ENCODE measurements at regions not wholly inside any gene's neighbourhood (a gene's known extent, or its start where the extent isn't known, plus 50 kb on each side); places are given as distances from the start of the nearest gene placed in this dataset.
A peak's percentile ranks its signal among the peaks of the same experiment; 100 is the strongest.

DNA sequence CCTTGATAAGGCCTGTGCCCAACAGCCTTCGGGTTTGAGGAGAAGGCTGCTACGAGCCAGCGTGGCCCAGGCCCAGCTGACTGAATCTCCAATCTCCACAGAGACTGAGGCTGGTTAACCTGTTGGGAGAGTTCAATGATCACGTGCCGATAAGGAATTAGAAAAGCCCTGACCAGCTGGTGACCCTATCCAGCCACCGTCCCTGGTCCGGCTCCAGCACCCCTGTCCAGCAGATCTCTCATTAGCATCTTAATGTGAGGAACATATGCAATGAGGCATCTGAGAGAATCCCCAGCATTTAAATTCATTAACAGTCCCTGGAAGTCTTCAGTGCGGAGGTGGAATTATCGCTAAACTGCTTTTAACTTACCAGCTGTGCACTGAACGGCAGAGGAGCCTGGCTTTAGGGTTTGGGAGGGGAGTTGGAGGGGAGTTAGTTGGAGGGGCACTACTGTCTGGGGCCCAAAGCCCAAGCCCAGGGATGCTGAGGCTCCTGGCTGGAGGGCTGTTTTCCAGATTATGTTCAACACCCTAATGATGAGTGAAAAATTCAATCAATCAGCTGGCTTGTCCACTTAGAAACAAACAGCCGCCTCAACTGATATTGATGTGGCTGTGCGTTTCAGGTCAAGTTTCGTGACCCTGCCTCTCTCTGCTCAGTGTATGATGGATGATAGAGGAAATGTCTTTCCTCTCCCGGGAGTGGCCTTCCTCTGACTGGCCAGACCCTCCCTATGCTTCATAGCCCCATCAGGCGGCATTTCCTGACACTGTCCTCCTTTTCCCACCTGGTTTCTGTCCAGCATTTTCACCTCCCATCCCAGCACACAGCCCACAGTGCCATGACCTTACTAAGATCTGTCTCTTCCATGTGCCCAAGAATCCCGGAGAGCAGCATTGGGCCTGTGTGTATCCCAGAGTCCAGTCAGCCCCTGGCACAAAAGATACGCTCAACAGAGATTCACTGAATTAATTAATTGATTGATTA is 184.5 kb downstream of the CCT6B start:
- no peak for DNase-seq (ENCODE audit: low spot score)

DNA sequence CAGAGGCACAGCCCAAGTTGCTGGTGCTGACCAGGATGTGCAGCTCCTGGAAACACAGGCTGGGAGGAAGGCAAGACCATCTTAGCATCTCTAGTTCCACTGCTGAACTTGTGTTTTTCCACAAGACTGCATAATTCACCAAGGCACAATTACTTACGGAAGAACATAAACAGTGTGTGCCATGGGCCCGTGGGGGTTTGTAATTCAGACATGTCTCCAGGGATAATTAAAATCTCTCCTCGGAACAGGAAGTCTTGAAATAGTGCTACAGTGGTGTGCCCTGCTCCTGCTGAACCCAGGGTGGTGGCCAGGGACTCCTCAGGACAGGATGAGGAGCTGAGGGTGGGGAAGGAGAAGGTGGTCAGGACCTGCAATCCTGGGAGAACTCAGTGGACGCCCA is 188.2 kb downstream of the CCT6B start:
- no peak for DNase-seq (ENCODE audit: low spot score)

DNA sequence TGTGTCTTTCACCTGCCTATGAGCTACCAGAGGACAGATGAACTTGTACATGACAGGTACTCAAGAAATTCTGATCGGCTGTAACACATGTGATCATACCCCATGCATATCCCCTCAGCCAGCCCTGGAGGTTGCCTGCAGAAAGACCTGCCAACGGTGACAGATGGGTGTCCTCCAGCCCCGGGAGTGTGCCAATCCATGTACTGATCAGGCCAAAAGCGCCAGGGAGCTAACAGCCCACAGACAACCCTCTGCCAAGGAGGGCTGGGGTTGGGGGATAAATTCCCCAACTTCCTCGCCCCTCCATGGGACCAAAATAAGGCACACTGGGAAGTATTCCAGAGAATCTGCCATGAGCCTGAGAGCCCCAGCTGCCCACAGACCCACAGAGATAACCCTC is 189.4 kb downstream of the CCT6B start:
- no peak for DNase-seq (ENCODE audit: low spot score)

DNA sequence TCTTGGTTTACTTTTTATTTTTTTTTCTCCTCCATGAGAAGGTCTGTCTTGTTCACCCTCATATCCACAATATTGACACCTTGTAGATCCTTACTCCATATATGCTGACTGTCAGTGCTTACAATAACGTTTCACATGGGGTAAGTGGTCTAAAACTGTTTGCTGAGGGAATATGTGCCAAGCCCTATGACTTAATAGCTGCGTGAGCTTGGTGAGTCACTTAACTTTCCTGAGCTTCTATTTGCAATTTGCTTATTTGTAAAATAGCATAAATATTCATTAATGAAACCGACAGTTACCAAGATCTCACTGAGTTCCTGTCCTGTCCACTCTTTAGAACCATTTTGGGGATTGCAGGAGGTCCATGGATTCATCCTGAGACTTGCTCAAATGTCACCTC is 190.7 kb downstream of the CCT6B start:
- DNase-seq (ENCODE audit: low spot score), result no peak

DNA sequence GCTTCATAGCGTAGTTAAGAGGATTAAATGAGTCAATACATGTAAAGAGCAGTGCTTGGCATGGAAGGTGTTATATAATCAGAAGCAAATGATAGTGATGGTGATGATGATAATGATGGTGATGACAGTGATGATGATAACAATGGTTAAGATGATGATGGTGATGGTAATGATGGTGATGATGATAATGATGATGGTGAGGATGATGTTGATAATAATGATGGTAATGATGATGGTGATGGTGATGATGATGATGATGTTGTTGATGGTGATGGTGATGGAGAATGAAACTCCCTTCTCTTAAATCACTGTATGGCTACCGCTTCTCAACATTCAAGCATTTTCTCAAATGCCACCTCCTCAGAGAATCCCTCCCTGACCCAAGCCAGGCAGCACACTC is 190.5 kb downstream of the TMEM132E start:
- DNase-seq (ENCODE audit: low spot score), result no peak

DNA sequence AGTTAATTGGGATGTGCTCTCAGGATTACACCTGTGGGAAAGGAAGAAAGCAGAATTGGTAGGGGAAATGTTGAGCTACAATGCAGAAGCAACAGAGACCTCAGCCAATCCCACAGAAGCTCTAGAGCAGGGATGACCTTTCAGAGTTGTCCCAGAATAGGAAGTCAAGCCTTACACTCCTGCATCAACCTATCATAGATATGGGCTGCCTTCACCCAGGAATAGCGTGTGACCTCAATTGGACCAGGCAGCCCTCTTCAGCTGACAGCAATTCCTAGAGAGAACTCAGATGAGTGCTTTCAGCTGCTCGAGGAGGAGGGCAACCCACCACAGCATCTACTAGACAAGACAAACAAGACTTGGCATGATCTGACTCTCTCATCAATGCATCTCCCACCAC is 189.7 kb downstream of the TMEM132E start:
- no peak for DNase-seq (ENCODE audit: low spot score)

DNA sequence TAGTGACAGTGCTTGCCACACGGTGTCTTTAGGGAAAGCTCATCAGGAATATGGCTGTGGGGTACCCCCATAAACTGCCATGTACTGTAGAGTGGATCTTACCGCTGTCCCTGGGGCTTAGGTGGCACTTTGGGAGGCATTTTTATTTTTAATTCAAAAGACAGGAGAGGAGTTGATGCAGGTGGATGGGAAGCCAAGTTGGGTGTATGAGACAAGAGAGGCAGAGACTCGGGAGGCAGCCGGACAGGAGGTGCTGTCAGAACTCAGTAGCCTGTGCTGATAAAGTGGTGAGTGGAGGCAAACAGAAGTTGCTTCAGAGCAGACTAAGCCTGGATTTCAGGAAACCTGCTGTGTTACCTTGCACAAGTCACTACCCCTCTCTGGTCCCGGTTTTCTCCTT is 185.9 kb downstream of the TMEM132E start:
- no peak for DNase-seq (ENCODE audit: low spot score)

DNA sequence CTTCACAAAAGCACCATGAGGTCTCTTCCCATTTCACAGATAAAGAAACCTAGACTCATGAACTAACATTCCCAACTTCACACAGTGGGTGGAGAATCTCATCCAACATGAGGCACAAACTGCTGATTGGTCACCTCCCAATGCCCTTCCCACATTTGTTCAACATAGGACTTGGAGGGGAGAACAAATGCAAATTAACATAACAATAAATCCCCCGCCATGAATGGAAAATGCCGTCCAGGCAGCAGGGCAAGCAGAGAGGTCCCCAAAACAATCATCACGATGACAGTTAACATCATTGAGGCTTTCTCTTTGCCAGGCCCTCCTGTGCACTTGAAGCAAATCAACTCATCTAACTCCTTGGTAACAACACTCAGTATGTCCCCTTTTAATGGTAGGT is 185.3 kb downstream of the TMEM132E start:
- no peak for DNase-seq (ENCODE audit: low spot score)

DNA sequence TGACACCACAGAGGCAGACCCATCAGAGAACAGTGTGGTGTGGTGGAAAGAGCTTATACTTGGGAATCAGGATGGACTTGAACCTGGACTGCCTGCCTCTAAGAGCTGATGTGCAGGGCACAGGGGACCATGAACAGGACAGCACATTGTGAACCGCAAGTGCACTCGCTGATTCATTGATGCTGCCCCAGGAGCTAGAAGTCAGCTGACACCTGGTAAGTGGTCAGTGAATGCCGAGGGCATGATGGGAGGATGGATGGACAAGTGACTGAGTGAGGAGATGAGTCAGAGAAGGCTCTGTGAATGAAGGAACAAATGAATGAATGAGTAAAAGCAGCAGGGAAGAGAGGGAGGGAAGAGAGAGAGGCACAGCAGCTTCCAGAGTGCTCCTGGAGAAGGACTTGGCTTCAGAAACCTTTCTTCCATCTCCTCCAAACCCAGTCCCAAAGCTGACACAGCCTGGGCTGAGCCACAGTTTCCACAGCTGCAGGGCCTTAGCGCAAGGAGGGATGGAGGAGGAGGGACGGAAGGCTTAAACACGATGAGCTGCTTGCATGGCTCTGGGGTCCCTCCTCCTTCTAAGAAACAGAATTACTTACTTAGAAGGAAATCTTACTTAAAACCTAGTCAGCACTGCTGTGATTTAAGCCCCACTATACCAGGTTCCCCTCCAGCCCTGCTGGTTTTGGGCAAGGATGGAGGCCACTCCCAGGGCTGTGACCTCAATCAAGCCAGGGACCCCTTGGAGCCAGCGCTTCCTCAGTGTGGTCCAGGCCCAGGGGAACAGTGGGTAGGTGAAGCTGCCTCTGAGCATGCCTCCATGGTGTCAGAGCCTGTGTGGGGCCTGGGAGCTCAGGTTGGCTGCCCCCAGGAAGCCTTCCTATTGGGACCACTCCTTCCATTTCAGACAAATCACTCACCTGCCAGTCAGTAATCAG is 184.6 kb downstream of the TMEM132E start:
- DNase-seq (ENCODE audit: low spot score), result peak; percentile 39

DNA sequence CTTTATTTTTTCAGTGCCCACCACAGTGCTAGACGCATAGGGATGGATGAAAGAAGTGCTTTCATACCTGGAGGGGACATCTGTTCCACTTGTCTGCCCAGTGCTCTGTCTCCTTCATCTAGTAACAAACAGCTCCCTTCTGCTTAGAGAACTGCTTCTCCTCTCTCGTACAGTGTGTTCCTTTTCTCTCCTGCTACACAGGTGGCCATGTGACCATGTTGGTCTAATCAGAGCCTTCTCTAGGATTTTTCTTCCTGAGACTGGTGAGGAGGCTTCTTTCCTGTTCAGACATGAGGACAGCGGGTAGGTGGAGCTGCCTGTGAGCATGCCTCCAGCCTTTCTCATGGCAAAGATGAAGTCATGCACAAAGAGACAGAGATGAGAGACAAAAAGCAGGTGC is 182.7 kb downstream of the TMEM132E start:
- no peak for DNase-seq (ENCODE audit: low spot score)

DNA sequence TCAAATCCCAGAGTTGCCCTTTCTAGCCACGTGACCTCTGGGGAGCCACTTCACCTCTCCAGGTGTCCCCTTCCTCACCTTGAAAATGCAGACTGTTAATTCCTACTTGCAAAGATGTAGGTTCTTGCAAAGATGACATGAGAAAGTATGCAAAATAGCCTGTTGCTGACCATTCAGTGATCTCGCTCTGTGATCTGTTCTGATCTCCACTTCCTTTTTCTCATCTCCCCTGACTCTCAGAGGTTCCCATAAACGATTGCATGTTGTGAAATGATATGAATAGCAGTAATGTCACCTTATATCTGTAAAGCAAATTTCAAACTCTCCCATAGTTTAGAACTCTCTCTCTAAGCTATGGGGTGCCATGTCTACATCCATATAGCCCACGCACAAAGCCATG is 182.3 kb downstream of the TMEM132E start:
- no peak for DNase-seq (ENCODE audit: low spot score)

DNA sequence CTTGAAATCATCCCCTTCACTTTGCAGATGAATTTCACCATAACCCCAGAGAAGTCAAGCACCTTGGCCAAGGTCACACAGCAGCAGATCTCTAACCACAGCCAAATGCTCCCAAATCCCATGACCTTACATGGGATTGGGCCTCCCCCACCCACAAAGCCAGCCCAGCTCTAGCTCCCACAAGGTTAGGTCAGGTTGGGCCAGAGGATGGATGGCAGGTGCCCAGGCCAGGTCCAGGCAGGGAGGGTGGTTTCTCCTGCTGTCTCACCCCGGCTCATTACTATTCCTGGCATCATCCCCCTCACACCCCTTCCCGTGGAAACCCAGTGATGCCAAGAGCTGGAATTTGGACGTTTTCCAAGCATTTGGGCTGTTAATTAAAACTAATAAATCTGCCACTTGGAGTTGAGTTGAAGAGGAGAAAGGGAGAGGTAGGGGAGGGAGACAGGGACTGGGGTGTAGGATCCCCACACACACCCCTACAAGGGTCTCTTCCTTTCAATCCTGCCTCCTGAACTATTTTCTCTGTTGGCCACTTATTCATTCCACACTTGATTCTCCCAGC is 181.6 kb downstream of the TMEM132E start:
- no peak for DNase-seq (ENCODE audit: low spot score)

DNA sequence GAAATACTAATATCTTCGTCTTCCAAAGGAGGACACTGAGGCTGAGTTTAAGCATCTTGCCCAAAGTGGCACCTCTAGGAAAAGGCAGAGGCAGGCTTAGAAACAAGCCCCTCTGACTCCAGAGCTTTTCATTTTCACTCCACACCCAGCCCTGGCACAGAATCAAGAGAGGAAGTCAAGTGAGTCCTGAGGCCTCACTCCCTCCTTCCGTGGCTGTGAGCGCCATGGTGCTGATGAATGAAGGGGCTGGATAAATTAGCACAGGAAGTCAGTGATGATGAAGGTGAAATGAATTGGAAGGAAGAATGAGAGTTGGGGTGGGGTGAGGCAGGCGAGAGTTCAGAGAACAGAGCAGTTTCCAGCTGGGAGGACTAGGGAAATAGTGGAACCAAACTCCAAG is 179.3 kb downstream of the TMEM132E start:
- no peak for DNase-seq (ENCODE audit: low spot score)

DNA sequence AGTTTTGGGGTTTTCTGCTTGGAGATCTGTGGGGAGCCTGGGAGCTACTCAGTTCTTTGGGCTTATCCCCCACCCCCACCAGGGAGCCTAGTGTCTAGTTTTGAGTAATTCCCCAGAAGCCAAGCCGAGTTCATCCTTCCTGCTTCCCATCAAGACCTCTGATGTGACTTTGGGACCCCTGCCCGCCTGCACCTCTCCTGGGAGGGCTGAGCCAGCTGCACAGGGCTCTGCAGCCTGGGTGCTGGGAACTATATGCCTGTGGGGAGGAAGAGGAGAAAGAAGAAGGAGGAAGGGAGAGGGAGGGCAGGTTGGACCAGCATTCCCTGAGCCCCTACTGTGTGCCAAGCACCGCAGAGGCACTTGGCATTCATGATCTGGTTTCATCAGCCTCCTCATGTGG is 178.9 kb downstream of the TMEM132E start:
- no peak for DNase-seq (ENCODE audit: low spot score)

DNA sequence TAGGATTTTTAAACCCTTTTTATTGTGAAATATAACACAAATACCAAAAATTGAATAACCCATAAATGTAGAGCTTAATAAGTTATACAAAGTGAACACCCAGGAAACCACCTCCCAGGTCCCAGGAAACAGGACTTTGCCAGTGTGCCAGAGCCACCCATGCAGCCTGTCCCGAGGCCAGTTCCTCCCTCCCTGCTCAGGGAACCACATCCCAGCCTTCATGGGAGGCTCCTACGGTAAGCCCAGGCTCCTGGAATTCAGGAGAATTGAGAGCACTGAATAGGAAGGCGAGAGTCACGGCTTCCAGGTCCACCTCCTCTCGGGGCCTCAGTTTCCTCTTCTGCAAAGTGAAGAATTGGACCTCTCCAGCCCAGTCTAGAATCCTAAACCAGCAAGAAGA is 178.2 kb downstream of the TMEM132E start:
- no peak for DNase-seq (ENCODE audit: low spot score)

DNA sequence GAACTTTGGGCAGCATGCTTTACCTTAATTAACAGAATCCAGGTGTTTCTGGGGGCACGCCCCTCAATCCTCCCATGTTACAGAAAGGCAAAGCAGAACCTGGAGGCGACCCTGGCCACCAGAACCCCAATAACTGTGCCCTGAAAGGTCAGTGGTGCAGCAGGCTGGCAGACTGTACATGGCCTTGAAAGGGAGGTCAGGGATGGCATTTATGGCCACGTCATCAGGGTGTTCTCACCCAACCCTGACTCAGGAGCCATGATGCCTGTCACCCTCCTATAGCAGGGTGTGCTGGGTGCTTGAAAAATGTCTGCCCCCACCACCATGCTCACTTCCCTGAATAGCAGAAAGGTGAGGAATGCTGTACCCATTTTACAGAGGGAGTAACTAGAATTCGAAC is 177.7 kb downstream of the TMEM132E start:
- peak; percentile 11 for DNase-seq (ENCODE audit: low spot score)

DNA sequence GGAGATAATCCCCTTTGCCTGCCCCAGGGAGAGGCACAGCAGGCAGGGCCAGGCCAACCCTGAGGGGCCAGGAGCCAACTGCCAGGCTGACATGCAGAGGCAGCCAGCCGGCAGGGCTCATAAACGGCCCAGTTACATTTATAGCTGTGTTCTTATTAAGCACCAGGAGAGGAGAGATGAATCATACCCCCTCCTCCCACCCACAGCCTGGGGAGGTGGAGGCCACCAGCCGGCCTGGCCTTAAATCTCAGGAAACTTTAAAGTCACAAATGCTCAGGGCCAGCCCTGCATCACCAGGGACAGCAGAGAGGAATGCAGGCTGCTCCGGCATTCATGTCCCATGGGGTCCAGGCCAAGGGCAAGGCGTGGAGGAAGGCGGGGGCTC is 177.2 kb downstream of the TMEM132E start:
- DNase-seq (ENCODE audit: low spot score), result no peak

DNA sequence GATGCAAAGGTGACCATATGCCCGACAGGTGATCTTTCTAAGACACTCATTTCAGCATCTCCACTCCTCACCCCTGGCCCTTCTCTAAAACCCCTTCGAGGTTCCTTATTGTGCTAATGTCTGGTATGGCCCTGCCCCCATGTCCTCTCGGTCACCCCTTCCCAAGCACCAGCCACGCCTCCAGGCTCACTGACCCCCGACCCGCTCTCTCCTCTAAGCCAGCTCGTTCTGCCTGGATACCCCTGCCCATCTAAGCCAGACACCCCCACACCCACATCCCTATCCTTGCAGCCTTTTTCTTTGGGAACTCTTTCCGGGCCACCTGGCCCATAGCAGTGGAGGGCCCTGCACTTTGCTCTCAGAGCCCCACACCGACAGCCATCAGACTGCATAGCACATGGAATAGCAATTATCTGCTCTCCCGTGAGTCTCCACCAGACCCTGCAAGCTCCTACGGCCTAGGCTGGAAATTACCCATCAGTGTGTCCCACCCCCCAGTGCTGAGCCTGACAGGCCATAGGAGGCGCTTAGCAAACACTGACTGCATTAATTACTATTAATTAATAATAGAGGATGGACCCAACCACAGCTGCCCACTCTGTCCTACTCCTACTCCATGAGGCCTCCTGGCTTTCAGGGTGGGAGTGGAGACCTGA is 176.7 kb downstream of the TMEM132E start:
- no peak for DNase-seq (ENCODE audit: low spot score)

DNA sequence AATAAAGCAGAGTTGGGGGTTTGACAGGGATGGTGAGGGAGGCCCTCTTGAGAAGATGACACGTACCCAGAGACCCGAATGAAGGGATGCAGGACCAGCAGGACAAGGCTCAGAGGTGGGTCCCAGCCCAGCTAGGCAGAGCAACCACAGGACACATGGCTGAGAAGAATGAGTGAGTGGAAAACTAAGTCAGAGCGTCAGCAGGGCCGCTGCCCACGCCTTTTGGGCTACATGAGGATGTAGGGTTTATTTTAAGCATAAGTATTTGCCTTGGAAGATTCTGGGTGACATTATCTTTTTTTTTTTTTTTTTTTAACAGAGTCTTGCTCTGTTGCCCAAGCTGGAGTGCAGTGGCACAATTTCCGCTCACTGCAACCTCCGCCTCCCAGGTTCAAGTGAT is 176.0 kb downstream of the TMEM132E start:
- no peak for DNase-seq (ENCODE audit: low spot score)

DNA sequence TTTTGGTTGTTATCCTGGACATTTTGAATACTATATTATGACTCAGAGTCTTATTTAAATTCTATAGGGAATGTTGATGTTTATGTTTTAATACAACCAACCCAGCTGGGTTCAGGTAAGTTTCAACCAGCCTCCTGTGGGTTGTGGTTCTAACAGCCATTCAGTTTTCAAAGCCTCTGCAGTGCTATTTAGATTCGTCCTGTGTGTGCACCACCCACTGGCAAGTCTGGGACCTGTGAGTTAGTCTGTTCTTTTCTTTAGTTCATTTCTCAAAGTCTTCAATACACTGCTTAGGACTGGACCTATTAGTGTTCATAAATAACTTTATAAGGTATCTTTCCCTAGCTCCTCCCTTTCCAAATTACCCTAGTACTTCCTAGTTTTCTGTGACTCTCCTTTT is 170.6 kb downstream of the TMEM132E start:
- DNase-seq (ENCODE audit: low spot score), result no peak

DNA sequence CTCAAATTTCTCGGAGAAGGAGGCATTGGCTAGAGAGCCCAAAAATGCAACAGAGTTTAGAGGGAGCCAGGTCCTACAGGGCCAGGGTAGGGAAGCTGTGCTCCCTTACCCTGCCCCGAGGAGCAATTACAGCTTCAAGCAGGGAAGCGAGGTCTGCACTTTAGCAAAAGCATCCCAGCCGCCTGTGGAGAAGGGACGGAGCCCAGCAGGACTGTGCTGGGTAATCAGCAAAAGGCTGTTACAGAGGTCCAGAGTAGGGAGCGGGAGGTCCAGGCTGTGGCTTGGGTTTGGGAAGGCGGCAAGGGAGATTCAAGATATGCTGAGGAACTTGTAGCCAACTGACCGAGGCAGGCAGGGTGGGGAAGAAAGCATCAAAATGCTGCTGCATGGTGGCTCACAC is 162.6 kb downstream of the TMEM132E start:
- no peak for DNase-seq (ENCODE audit: low spot score)

Data from RKO (cell line).